NT2/D1 (cell line): ENCODE measurements at regions not wholly inside any gene's neighbourhood (a gene's known extent, or its start where the extent isn't known, plus 50 kb on each side); places are given as distances from the start of the nearest gene placed in this dataset.
"Not testable (repeated sequence)": the region's sequence is repeated elsewhere in the genome, so short reads cannot be mapped to it uniquely, and the experiment has no call there.

ENCODE experiments used
- DNase-seq: peaks from one replicate; pipeline ENCODE4 v3.0.0-alpha.2; 2011; ENCODE audit warnings: low read depth, low spot score
- H3K27me3 ChIP-seq: 2 replicates; pipeline ENCODE4 v1.6.0; 2011; ENCODE audit warnings: mild to moderate bottlenecking; ENCODE audit not compliant: insufficient read length, insufficient read depth
- H3K36me3 ChIP-seq: 2 replicates; pipeline ENCODE4 v1.6.1; 2011; ENCODE audit warnings: mild to moderate bottlenecking, low read length, mixed read lengths; ENCODE audit not compliant: insufficient read depth, insufficient read length
- H3K4me1 ChIP-seq: 2 replicates; pipeline ENCODE4 v1.5.1; 2011; ENCODE audit not compliant: insufficient read depth, insufficient read length
- H3K4me3 ChIP-seq: 2 replicates; pipeline ENCODE4 v1.5.1; 2011; ENCODE audit warnings: low read depth; ENCODE audit not compliant: insufficient read length
- H3K9ac ChIP-seq: 2 replicates; pipeline ENCODE4 v1.6.0; 2011; ENCODE audit warnings: low read depth; ENCODE audit not compliant: insufficient read length
- H3K9me3 ChIP-seq: 2 replicates; pipeline ENCODE4 v1.5.1; 2011; ENCODE audit warnings: mild to moderate bottlenecking, low read length; ENCODE audit not compliant: insufficient read depth
- SUZ12 ChIP-seq: IDR thresholded peaks from 2 replicates; pipeline ENCODE4 v1.6.1; 2011; ENCODE audit not compliant: insufficient read length, insufficient read depth; ENCODE audit errors: extremely low read depth
- YY1 ChIP-seq: IDR thresholded peaks from 2 replicates; pipeline ENCODE4 v1.6.1; 2011; ENCODE audit not compliant: insufficient read length, insufficient read depth
- ZNF274 ChIP-seq: IDR thresholded peaks from 2 replicates; pipeline ENCODE4 v1.6.1; 2011; ENCODE audit warnings: mild to moderate bottlenecking, low read depth, low read length

DNA sequence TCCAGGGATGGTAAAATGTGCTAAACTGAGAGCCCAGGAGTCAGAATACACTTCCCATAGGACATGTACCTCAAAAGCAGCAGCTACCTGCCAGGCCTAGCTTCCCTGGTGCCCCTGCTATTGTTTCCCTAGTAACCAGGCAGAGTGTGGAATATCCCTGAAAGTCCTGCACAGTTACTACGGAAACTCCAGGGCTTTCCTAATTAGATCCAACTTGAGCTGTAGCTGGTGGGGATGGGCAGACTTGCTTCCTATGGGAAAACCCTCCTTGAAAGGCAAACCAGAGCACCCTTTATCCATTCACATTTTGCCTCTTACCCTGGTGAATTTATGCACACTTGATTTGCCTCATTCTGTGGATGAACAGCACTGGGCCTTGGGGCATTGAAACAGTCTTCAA lies 559.9 kb upstream of the PBX1 start:
- Histone ChIP-seq H3K4me1 (no peaks in the 10 kb centered on the region), H3K9me3 (no peaks in the 10 kb centered on the region), H3K36me3 (no peaks in the 10 kb centered on the region), H3K4me3 (no peak overlapping the region), H3K27me3 (no peaks in the 10 kb centered on the region), H3K9ac (no peak overlapping the region)
- TF ChIP-seq YY1 (no peak), SUZ12 (no peak), ZNF274 (no peak)
- no peak for DNase-seq

DNA sequence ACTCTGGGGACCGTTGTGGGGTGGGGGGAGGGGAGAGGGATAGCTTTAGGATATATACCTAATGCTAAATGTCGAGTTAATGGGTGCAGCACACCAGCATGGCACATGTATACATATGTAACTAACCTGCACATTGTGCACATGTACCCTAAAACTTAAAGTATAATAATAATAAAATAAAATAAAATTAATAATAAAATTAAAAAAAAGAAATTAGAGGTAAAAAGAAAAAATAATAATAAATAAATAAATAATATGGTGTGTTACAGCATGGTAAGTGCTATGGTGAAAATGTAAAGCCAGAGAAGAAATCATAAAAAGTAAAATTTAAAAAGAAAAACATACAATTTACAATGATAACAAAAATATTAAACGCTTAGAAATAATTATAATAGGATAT lies 552.8 kb upstream of the PBX1 start:
- H3K4me1 ChIP-seq, H3K4me3 ChIP-seq, H3K27me3 ChIP-seq, H3K36me3 ChIP-seq, H3K9ac ChIP-seq, DNase-seq, H3K9me3 ChIP-seq: not testable (repeated sequence)

DNA sequence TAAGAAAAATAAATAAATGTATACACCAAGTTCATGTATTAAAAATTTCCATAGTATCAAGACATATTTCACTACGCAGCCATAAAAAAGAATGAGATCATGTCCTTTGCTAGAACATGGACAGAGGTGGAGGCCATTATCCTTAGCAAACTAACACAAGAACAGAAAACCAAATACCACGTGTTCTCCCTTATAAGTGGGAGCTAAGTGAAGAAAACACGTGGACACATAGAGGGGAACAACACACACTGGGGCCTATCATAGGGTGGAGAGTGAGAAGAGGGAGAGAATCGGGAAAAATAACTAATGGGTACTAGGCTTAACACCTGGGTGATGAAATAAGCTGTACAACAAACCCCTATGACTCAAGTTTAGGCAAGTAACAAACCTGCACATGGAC lies 552.4 kb upstream of the PBX1 start:
- H3K4me3 ChIP-seq, result no peak overlapping the region
- H3K36me3 ChIP-seq, result no peaks in the 10 kb centered on the region
- H3K9me3 ChIP-seq, result peaks cover 8% of the 10 kb centered on the region; the same call in 1 of the 2 replicates
- no peaks in the 10 kb centered on the region for H3K4me1 ChIP-seq
- no peak for TF ChIP-seq SUZ12
- no peak for TF ChIP-seq YY1
- no peak for TF ChIP-seq ZNF274
- no peak for DNase-seq
- H3K27me3 ChIP-seq, result no peaks in the 10 kb centered on the region
- H3K9ac ChIP-seq, result no peak overlapping the region

DNA sequence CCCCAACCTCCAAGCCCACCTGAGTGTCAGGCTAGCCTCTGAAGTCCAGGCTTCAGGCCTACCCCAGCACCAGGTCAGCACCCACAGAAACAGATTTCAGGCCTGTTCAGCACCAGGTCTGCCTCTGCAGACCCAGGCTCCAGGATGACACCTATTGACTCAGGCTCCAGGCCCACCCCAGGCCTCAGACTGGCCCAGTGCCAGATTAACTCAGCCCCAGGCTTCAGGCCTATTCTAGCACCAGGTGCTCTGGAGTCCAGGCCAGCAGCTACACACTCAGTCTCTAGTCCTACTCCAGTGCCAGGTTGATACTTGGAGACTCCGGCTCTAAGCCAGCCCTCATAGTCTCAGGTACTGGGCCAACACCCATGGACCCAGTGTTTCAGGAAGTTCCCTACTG lies 541.7 kb upstream of the PBX1 start:
- no peak overlapping the region for H3K4me3 ChIP-seq
- no peak overlapping the region for H3K9ac ChIP-seq
- TF ChIP-seq YY1 (no peak), SUZ12 (no peak), ZNF274 (no peak)
- DNase-seq, result no peak
- H3K27me3 ChIP-seq, result no peaks in the 10 kb centered on the region
- no peaks in the 10 kb centered on the region for H3K36me3 ChIP-seq
- no peaks in the 10 kb centered on the region for H3K4me1 ChIP-seq
- no peaks in the 10 kb centered on the region; the same call in 1 of the 2 replicates for H3K9me3 ChIP-seq

DNA sequence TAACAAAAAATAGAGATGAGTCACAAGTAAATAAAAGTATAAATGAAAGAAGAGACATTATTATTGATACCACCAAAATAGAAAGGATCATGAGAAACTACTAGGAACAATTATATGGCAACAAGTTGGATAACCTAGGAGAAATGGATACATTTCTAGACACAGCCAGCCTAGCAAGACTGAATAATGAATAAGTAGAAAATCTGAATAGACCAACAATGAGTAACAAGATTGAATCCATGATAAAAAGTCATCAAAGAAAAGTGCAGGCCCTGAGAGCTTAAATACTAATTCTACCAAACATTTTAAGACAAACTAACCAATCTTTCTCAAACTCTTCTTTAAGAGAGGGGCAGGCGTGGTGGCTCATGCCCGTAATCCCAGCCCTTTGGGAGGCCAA lies 538.6 kb upstream of the PBX1 start:
- Histone ChIP-seq H3K4me3 (no peak overlapping the region), H3K27me3 (no peaks in the 10 kb centered on the region), H3K9ac (no peak overlapping the region), H3K4me1 (no peaks in the 10 kb centered on the region), H3K9me3 (no peaks in the 10 kb centered on the region), H3K36me3 (no peaks in the 10 kb centered on the region)
- TF ChIP-seq ZNF274, result no peak
- TF ChIP-seq SUZ12, result no peak
- no peak for TF ChIP-seq YY1
- DNase-seq, result no peak

DNA sequence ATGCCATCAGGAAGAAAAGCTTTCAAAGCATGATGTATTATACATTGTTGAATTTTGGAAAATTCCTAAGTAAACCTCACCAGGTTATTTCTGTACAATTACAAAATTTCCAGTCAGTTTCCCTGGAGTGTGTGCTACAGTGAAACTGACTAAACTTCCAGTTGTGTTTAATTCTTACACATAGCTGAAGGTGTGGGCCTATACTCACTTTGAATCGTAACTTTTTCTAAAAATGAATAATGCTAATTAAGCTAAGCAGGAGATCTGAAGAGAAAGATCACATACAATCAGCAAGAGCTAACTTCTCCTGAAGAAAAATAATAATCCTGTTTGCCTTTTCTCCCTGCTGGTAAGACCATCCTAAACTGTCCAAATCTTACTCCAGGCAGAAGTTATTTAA lies 537.2 kb upstream of the PBX1 start:
- TF ChIP-seq ZNF274 (no peak), YY1 (no peak), SUZ12 (no peak)
- H3K9me3 ChIP-seq, result no peaks in the 10 kb centered on the region
- H3K9ac ChIP-seq, result no peak overlapping the region
- H3K27me3 ChIP-seq, result no peaks in the 10 kb centered on the region
- H3K4me1 ChIP-seq, result no peaks in the 10 kb centered on the region
- no peak for DNase-seq
- H3K4me3 ChIP-seq, result no peak overlapping the region
- no peaks in the 10 kb centered on the region for H3K36me3 ChIP-seq

DNA sequence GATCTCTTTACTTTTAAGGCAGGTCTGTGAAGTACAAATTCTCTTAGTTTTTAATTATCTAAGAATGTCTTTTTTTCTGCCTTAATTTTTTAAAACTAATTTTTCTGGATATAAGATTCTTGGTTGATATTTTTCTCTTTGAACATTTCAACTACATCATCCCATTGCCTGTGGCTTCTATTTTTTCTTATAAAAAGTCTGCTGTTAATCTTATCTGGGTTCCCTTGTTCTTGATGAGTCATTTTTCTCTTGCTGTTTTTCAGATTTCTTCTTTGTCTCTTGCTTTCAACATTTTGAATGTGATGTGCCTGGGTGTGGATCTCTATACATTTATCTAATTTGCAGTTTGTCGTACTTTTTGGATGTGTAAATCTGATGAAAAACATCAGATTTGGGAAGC lies 525.2 kb upstream of the PBX1 start:
- Histone ChIP-seq H3K4me1 (no peaks in the 10 kb centered on the region), H3K27me3 (no peaks in the 10 kb centered on the region), H3K4me3 (no peak overlapping the region), H3K36me3 (no peaks in the 10 kb centered on the region), H3K9ac (no peak overlapping the region), H3K9me3 (peaks cover 9% of the 10 kb centered on the region)
- DNase-seq, result no peak
- no peak for TF ChIP-seq YY1
- TF ChIP-seq ZNF274, result no peak
- TF ChIP-seq SUZ12, result no peak

DNA sequence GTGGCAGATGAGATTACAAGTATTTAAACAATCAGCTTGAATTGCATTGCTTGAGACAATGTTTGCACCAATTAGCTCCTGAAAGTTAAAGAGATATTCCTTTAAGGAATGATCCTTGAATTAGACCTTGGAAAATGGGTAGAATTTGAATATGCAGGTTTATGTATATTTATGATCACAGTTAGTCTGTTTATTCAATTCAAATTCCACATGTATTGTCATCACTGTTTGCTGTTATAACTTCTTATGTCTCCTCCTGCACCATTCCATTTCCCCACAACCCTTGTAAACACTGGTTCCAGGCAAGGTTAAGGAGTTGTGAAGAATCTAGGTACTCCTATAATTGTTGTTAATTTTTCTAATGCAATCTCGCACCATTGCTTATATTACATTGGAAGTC lies 518.2 kb upstream of the PBX1 start:
- Histone ChIP-seq H3K36me3 (no peaks in the 10 kb centered on the region), H3K9me3 (no peaks in the 10 kb centered on the region), H3K4me3 (no peak overlapping the region), H3K9ac (no peak overlapping the region), H3K4me1 (no peaks in the 10 kb centered on the region), H3K27me3 (no peaks in the 10 kb centered on the region)
- no peak for DNase-seq
- TF ChIP-seq ZNF274 (no peak), SUZ12 (no peak), YY1 (no peak)
